NT2/D1 (cell line): ENCODE measurements at regions not wholly inside any gene's neighbourhood (a gene's known extent, or its start where the extent isn't known, plus 50 kb on each side); places are given as distances from the start of the nearest gene placed in this dataset.

Experiments
- DNase-seq: peaks from one replicate; pipeline ENCODE4 v3.0.0-alpha.2; 2011; ENCODE audit warnings: low read depth, low spot score
- H3K27me3 ChIP-seq: 2 replicates; pipeline ENCODE4 v1.6.0; 2011; ENCODE audit warnings: mild to moderate bottlenecking; ENCODE audit not compliant: insufficient read length, insufficient read depth
- H3K36me3 ChIP-seq: 2 replicates; pipeline ENCODE4 v1.6.1; 2011; ENCODE audit warnings: mild to moderate bottlenecking, low read length, mixed read lengths; ENCODE audit not compliant: insufficient read depth, insufficient read length
- H3K4me1 ChIP-seq: 2 replicates; pipeline ENCODE4 v1.5.1; 2011; ENCODE audit not compliant: insufficient read depth, insufficient read length
- H3K4me3 ChIP-seq: 2 replicates; pipeline ENCODE4 v1.5.1; 2011; ENCODE audit warnings: low read depth; ENCODE audit not compliant: insufficient read length
- H3K9ac ChIP-seq: 2 replicates; pipeline ENCODE4 v1.6.0; 2011; ENCODE audit warnings: low read depth; ENCODE audit not compliant: insufficient read length
- H3K9me3 ChIP-seq: 2 replicates; pipeline ENCODE4 v1.5.1; 2011; ENCODE audit warnings: mild to moderate bottlenecking, low read length; ENCODE audit not compliant: insufficient read depth
- SUZ12 ChIP-seq: IDR thresholded peaks from 2 replicates; pipeline ENCODE4 v1.6.1; 2011; ENCODE audit not compliant: insufficient read length, insufficient read depth; ENCODE audit errors: extremely low read depth
- YY1 ChIP-seq: IDR thresholded peaks from 2 replicates; pipeline ENCODE4 v1.6.1; 2011; ENCODE audit not compliant: insufficient read length, insufficient read depth
- ZNF274 ChIP-seq: IDR thresholded peaks from 2 replicates; pipeline ENCODE4 v1.6.1; 2011; ENCODE audit warnings: mild to moderate bottlenecking, low read depth, low read length

DNA sequence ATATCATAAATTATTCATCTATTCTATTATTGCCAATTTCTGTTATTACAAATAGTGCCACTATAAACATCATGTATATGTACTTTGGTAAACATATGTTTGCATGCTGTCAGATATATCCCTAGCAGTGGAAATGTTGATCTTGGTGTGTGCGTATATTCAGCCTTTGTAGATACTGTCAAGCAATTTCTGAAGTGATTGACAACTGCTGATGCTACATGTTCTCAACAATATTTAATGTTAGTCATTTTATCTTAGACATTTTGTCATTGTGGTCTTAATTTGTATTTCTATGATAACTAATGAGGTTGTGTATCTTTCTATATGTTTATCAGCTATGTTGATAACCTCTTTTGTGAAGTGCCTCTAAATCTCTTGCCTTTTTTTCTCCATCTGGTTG is 186.5 kb upstream of the NRG3 start:
- no peak for DNase-seq
- H3K4me3 ChIP-seq = no peak overlapping the region

DNA sequence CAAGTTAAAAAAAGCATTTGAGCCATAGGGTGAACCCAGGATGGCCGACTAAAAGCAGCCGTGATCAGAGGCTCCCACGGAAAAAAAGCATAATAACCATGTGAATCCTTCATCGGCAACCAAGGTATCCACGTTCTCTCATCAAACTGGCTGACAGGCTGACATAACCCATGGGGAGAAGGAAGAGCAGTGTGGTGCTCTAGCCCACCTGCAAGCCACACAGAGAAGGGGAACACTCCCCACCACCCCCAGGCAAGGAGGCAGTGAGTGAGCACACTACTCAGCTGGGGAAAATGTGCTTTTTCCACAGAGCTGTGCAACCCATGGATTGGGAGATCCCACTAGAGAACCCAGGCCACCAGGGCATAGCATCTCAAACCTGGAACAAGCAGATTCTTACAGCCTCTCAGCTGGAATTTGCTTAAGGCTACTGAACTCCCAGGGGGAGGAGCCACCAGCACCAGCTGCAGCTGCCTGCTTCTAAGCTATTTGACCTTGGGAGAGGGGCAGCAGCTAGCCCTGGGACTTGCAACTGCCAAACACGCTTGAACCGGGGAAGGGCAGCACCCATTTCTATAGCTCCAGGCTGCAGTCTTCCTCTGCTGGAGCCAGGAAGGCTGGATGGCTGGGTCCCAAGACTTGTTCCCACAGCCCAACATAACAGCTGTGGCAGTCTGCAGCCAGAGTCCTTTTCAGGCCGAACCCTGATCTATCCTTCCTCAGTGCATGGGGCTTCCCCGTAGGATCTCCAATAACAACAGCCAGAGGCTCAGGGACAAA is 178.2 kb upstream of the NRG3 start:
- peak; percentile 35 for DNase-seq
- Histone ChIP-seq H3K27me3 (no peaks in the 10 kb centered on the region), H3K4me1 (no peaks in the 10 kb centered on the region), H3K9ac (no peak overlapping the region), H3K36me3 (no peaks in the 10 kb centered on the region), H3K4me3 (no peak overlapping the region), H3K9me3 (no peaks in the 10 kb centered on the region)
- TF ChIP-seq YY1 (no peak), ZNF274 (no peak), SUZ12 (no peak)

More for the DNA sequence above, 186.5 kb upstream of the NRG3 start:
- Histone ChIP-seq H3K9me3 (no peaks in the 10 kb centered on the region), H3K27me3 (no peaks in the 10 kb centered on the region), H3K36me3 (no peaks in the 10 kb centered on the region), H3K9ac (no peak overlapping the region), H3K4me1 (no peaks in the 10 kb centered on the region)
- no peak for TF ChIP-seq YY1
- TF ChIP-seq SUZ12 = no peak
- TF ChIP-seq ZNF274 = no peak

DNA sequence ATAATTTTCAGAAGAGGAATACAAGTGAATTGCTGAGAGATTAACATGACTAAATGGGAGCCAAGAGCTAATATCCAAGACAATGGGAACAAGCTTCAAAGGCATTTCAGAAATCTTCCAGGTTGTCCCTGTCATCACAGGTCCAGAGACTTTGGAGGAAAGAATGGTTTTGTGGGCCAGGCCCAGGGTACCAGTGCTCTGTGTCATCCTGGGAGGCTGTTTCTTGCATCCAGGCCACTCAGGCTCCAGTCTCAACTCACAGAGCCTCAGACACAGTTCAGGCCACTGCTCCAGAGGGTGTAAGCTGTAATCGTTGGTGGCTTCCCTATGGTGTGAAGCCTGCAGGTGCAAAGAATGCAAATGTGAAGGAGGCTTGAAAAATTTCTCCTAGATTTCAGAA is 170.4 kb upstream of the NRG3 start:
- TF ChIP-seq SUZ12 (no peak), ZNF274 (no peak), YY1 (no peak)
- peak; percentile 1 for DNase-seq
- Histone ChIP-seq H3K9me3 (no peaks in the 10 kb centered on the region), H3K4me1 (peaks cover 5% of the 10 kb centered on the region), H3K4me3 (no peak overlapping the region), H3K36me3 (no peaks in the 10 kb centered on the region), H3K27me3 (no peaks in the 10 kb centered on the region), H3K9ac (no peak overlapping the region)

DNA sequence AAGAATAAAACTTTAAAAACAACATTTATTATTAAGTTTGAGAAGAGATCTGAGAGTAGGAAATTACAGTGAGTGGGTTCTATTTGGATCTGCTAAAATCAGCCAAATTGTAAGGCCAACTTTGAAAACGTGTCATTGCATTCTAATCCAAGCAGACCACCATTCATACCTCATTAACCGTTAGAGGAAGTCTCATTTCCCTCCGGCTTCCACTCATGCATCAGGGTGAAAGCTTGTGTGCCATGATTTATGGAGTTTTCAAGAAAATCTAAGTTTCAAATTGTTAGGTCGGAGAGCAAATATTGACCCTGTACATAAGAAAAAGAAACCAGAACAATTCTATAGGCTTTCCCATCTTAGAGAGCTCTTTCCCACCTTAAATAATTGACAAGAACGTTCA is 166.6 kb upstream of the NRG3 start:
- Histone ChIP-seq H3K36me3 (no peaks in the 10 kb centered on the region), H3K9ac (no peak overlapping the region), H3K27me3 (no peaks in the 10 kb centered on the region), H3K4me1 (peaks cover 5% of the 10 kb centered on the region), H3K9me3 (no peaks in the 10 kb centered on the region), H3K4me3 (no peak overlapping the region)
- no peak for DNase-seq
- TF ChIP-seq ZNF274 (no peak), SUZ12 (no peak), YY1 (no peak)

DNA sequence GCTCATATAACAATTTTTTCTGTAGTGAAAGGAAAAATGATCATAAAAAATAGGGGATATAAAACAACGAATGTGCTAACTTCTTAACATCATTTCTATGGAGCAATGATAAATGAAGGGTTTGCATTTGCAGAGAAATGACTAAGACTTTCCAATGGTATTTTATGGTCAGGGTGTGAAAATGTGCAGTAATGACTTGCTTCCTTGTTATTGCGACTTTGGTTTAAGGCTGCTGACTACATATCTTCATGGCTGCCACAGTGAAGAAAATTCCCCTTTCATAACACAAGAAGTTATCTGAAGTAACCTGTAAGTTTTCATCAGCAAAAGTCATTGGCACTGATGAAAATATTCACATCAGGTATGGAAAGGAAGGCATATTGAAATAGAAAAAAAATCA is 166.1 kb upstream of the NRG3 start:
- H3K27me3 ChIP-seq = no peaks in the 10 kb centered on the region
- H3K4me1 ChIP-seq = peaks cover 5% of the 10 kb centered on the region
- TF ChIP-seq ZNF274 (no peak), SUZ12 (no peak), YY1 (no peak)
- no peaks in the 10 kb centered on the region for H3K36me3 ChIP-seq
- DNase-seq = no peak
- H3K4me3 ChIP-seq = no peak overlapping the region
- no peak overlapping the region for H3K9ac ChIP-seq
- H3K9me3 ChIP-seq = no peaks in the 10 kb centered on the region

DNA sequence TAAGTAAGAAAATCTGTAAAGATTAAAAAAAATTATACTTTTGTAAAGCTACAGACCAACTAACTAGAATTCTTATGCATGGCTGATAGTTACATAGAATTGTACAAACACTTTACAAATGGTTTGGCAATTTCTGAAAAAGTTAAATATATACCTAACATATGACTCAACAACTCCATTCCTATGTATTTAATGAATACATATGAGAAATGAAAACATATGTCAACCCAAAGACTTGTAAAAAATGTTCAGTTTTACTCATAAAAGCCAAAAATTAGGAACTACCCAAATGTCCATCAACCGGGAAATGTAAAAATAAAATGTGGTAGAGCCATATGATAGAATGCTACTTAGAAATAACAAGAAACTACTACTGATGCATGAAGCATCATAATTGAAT is 152.6 kb upstream of the NRG3 start:
- Histone ChIP-seq H3K9ac (no peak overlapping the region), H3K36me3 (no peaks in the 10 kb centered on the region), H3K27me3 (no peaks in the 10 kb centered on the region), H3K4me1 (no peaks in the 10 kb centered on the region), H3K4me3 (no peak overlapping the region), H3K9me3 (peaks cover 13% of the 10 kb centered on the region; the same call in 1 of the 2 replicates)
- no peak for TF ChIP-seq YY1
- no peak for TF ChIP-seq SUZ12
- no peak for TF ChIP-seq ZNF274
- no peak for DNase-seq

DNA sequence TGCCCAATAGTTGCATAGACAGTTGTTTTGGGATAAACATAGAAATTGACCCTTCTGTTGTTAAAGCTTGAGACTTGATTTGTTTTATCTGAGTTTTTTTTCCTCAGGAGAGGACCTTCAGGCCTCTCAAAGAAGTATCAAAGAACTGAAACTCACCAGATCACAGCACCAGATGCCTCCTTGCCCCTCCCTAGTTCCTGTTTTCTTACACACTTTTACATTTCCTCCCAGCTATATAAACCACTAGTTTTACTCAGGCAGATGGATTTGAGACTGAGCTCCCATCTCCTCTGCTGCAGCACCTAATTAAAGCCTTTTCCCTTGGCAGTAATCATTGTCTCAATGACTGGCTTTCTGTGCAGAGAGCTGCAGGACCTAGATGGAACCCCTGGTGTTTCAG is 150.6 kb upstream of the NRG3 start:
- Histone ChIP-seq H3K4me3 (no peak overlapping the region), H3K4me1 (no peaks in the 10 kb centered on the region), H3K9me3 (peaks cover 13% of the 10 kb centered on the region; the same call in 1 of the 2 replicates), H3K9ac (no peak overlapping the region), H3K36me3 (no peaks in the 10 kb centered on the region), H3K27me3 (no peaks in the 10 kb centered on the region)
- no peak for TF ChIP-seq ZNF274
- no peak for DNase-seq
